ENCODE measurements at regions not wholly inside any gene's neighbourhood (a gene's known extent, or its start where the extent isn't known, plus 50 kb on each side); places are given as distances from the start of the nearest gene placed in this dataset.

- TF ChIP-seq CTCF (conservative IDR thresholded peaks at IDR 0.05) (no peak), ZFX (IDR thresholded peaks at IDR 0.05) (no peak)
Measured at GRCh38 chr2:153227981-153228380, 250.6 kb downstream of the RPRM start.
